SJSA1 (cell line): ENCODE measurements at regions not wholly inside any gene's neighbourhood (a gene's known extent, or its start where the extent isn't known, plus 50 kb on each side); places are given as distances from the start of the nearest gene placed in this dataset.

ENCODE experiments used
- DNase-seq, 2 experiments: peaks; one replicate each; pipeline ENCODE4 v3.0.0-alpha.2; 2015 to 2020; ENCODE audit warnings: low spot score in 2 of 2, low read depth in 1 of 2
- H3K27ac ChIP-seq: fragments of 250-450 bp; sonication (Bioruptor Pico); 2 replicates; pipeline ENCODE4 v1.5.1; 2020; ENCODE audit warnings: mild to moderate bottlenecking, moderate library complexity
- H3K27me3 ChIP-seq: fragments of 250-450 bp; sonication (Bioruptor Pico); replicated peaks from 2 replicates; pipeline ENCODE4 v1.5.1; 2020; ENCODE audit warnings: mild to moderate bottlenecking, moderate library complexity
- H3K36me3 ChIP-seq: fragments of 250-450 bp; sonication (Bioruptor Pico); 2 replicates; pipeline ENCODE4 v1.5.1; 2020; ENCODE audit warnings: mild to moderate bottlenecking
- H3K4me1 ChIP-seq: fragments of 250-450 bp; sonication (Bioruptor Pico); replicated peaks from 2 replicates; pipeline ENCODE4 v1.6.1; 2021; ENCODE audit warnings: mild to moderate bottlenecking
- H3K4me3 ChIP-seq: fragments of 250-450 bp; sonication (Bioruptor Pico); 2 replicates; pipeline ENCODE4 v1.5.1; 2020; ENCODE audit warnings: mild to moderate bottlenecking
- H3K9me3 ChIP-seq: fragments of 250-450 bp; sonication (Bioruptor Pico); replicated peaks from 2 replicates; pipeline ENCODE4 v1.5.1; 2020; ENCODE audit warnings: mild to moderate bottlenecking

DNA sequence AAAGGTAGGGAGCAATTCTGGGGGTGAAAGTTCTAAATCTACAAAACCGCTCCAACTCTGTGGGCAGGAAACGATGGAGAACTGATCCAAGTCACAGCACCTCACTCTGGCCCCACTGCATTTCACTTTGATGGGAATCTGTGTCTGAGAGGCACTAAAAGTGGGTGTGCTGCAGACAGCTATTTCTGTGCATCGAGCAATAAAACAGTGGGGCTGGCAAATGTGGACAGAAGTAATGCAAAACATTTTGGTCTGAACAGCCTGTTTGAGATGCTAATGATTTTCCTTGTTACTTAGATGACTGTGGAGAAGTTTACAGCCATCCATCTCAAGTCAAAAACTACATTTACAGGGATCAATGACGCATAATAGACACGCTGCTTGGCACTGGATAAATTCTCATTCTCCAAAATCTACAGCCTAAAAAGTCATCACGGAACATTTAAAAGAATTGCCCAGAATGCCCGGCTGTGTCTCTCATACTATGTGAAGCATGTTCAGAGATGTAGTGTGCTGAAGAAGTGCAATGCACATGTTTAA is 1671.6 kb upstream of the TENM3 start:
- DNase-seq = no peak
- H3K4me3 ChIP-seq = no peak overlapping the region
- no peaks in the 10 kb centered on the region for H3K4me1 ChIP-seq
- H3K36me3 ChIP-seq = no peaks in the 10 kb centered on the region
- no peaks in the 10 kb centered on the region for H3K9me3 ChIP-seq
- no peaks in the 10 kb centered on the region for H3K27me3 ChIP-seq
- no peak overlapping the region for H3K27ac ChIP-seq

DNA sequence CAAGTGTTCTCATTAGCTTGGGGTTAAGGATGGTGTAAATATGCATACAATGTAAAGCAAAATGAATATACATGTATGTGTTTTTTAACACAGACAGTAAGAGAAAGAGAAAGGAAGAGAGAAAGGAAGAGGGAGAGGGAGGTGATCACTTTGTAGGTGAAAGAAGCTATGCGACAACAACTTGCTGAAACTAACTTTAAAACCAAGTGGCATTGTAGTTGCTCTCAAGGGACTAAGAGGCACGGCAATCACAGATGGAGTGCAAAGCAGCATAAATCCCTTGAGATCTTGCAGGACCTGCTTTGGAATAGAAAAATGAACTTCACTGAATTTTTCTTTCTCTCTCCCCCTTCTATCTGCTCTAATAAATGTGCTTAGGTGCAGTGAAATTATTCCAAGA is 1665.0 kb upstream of the TENM3 start:
- H3K27ac ChIP-seq = no peak overlapping the region
- H3K36me3 ChIP-seq = no peaks in the 10 kb centered on the region
- H3K9me3 ChIP-seq = no peaks in the 10 kb centered on the region
- no peaks in the 10 kb centered on the region for H3K4me1 ChIP-seq
- no peak overlapping the region for H3K4me3 ChIP-seq
- no peaks in the 10 kb centered on the region for H3K27me3 ChIP-seq
- no peak for DNase-seq

DNA sequence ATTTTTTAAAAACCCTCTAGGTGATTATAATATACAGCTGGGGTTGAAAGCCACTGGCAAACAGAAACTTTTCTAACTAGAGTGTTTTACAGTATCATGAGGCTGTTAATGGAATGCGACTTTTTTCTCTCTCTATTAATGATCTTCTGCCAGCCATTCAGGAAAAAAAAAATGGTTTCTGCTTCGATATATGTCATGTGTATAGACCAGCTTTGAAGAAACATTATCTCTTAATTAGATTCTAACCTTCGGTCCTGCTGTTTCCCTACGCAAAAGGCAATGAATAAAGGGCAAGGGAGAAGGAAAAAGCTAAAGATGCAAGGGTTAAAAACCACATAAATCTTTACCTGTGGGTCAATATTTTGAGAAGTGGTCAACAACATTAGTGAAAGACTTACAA is 1662.1 kb upstream of the TENM3 start:
- no peaks in the 10 kb centered on the region for H3K4me1 ChIP-seq
- no peak overlapping the region for H3K27ac ChIP-seq
- H3K4me3 ChIP-seq = no peak overlapping the region
- no peak for DNase-seq
- H3K27me3 ChIP-seq = no peaks in the 10 kb centered on the region
- no peaks in the 10 kb centered on the region for H3K9me3 ChIP-seq
- H3K36me3 ChIP-seq = no peaks in the 10 kb centered on the region

DNA sequence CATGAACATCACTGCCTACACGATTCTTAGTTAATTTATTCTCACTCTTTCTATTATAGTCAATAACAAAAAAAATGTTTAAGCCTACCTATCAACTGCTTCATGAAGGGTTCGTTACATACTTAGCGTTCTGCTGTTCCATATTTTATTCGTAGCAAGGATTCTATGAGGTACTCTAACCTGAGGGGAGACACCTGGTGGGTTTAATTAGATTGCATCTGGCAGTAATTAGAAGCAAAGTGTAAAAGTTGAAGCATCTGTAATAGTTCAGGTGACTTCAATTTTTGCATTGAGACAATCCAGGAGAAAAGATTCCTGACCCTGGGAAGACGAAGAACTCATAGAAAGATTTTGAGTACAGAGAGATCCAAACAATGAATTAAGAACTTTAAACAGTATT is 1655.8 kb upstream of the TENM3 start:
- no peaks in the 10 kb centered on the region for H3K4me1 ChIP-seq
- H3K27ac ChIP-seq = no peak overlapping the region
- DNase-seq = no peak
- no peaks in the 10 kb centered on the region for H3K36me3 ChIP-seq
- H3K27me3 ChIP-seq = no peaks in the 10 kb centered on the region
- no peaks in the 10 kb centered on the region for H3K9me3 ChIP-seq
- no peak overlapping the region for H3K4me3 ChIP-seq

DNA sequence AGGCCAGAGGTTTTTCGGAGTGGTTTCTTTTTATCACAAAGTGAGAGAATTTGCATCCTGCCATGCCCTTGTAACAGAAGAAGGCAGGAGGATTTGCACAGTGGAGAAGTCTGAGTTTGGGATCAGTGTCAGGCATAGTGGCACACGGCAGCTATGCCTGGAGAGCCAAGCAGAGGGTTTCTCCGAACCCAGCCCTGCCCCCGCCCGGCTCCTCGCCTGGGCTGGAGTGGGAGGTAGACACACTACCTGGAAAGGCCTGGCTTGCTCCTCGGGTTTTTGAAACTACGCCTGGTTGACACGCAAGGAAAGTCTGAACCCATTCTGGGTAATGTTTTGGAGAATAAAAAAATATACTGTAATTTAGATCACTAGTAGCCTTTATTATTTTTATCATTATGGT is 1653.6 kb upstream of the TENM3 start:
- no peaks in the 10 kb centered on the region for H3K9me3 ChIP-seq
- H3K36me3 ChIP-seq = no peaks in the 10 kb centered on the region
- H3K4me3 ChIP-seq = no peak overlapping the region
- H3K27me3 ChIP-seq = no peaks in the 10 kb centered on the region
- H3K27ac ChIP-seq = no peak overlapping the region
- no peaks in the 10 kb centered on the region for H3K4me1 ChIP-seq
- no peak for DNase-seq

DNA sequence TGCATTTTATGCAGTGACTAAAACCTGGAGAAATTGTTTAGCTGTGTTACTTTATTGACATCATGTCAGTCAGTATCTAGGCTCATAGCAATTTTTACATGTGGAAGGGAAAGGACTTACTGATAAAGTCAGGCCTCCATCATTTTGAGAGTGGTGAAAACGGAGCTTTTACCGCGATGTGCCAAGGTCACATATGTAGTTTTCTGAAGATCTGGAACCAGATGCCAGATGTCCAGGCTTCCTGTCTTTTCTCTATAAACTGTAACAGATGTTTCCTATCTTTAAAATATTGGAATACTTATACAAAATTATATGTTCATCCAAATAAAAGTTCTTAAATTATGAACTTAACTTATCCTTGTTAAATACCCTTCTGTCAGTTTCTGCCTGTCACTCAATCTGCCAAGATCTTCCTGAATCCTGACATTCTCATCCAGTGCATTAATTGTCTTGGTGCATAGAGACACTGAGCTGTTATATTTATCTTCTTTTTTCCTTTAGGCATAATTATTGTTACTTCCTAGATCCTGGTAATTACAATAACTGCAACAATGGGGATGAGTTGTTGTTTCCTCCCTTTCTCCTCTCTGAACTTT is 1646.2 kb upstream of the TENM3 start:
- Histone ChIP-seq H3K9me3 (no peaks in the 10 kb centered on the region), H3K27me3 (0 out of 2 replicates have a peak, but pooled peaks cover 2% of the 10 kb centered on the region), H3K36me3 (no peaks in the 10 kb centered on the region), H3K4me1 (no peaks in the 10 kb centered on the region), H3K4me3 (no peak overlapping the region), H3K27ac (no peak overlapping the region)
- no peak for DNase-seq

DNA sequence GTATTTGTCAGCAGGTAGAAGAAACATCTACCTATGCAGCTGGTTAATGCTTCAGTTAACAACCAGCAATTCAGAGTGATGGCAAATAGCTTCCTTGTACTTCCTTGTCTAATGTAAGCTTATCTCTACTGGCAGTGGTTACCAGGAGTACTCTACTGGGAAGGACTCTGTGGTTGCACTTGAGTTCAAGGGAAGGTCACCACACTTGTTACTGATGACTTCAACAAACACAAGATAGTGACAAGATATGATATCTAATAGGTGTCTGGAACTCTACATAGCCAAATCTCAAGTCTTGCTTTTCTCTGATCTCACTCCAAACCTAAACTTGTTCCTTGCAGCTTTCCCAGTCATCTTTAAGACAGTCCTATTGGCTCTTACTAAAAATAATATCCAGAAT is 1644.9 kb upstream of the TENM3 start:
- 0 out of 2 replicates have a peak, but pooled peaks cover 4% of the 10 kb centered on the region for H3K27me3 ChIP-seq
- DNase-seq = no peak
- H3K4me3 ChIP-seq = no peak overlapping the region
- H3K36me3 ChIP-seq = no peaks in the 10 kb centered on the region
- H3K4me1 ChIP-seq = no peaks in the 10 kb centered on the region
- no peaks in the 10 kb centered on the region for H3K9me3 ChIP-seq
- H3K27ac ChIP-seq = no peak overlapping the region

DNA sequence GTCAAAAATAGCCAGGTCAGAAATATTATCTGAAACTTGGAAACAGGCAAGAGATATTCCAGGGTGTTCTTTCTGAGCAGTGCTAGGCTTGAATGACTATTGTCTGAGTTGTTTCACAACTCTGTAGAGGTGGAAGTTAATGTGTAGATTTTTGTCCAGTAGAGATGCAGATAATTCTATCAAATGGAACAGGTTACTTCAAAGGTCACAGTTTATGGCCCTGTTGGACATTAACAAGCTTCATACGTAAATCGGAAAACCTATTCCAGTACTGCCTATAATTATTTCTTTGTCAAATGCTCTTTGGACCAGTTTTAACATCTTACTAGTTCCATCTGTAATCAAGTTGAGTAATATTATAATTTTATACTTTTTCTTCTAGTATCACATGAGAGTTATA is 1639.4 kb upstream of the TENM3 start:
- no peak overlapping the region for H3K27ac ChIP-seq

DNA sequence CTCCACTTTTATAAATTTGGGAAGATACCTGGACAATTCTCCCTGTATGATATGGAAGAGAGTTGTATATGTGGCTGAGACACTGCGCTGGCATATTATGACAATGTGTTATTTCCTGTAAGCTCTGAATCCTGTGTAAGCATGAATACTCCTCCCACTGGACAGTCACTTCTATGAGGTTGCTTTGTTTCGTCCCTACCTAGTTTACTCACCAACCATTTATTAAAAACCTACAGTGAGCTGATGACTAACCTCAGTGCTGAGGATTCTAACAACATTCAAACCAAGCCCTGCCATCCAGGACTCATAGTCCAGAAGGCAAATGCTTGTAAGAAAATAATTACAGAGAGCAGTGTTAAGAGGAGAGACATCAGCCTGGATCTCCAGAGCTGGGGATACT is 1632.9 kb upstream of the TENM3 start:
- Histone ChIP-seq H3K27me3 (0 out of 2 replicates have a peak, but pooled peaks cover 4% of the 10 kb centered on the region), H3K4me1 (no peaks in the 10 kb centered on the region), H3K9me3 (no peaks in the 10 kb centered on the region), H3K36me3 (no peaks in the 10 kb centered on the region), H3K4me3 (no peak overlapping the region), H3K27ac (no peak overlapping the region)
- no peak for DNase-seq

More for the DNA sequence above, 1639.4 kb upstream of the TENM3 start:
- Histone ChIP-seq H3K4me3 (no peak overlapping the region), H3K4me1 (no peaks in the 10 kb centered on the region), H3K27me3 (0 out of 2 replicates have a peak, but pooled peaks cover 4% of the 10 kb centered on the region), H3K36me3 (no peaks in the 10 kb centered on the region), H3K9me3 (no peaks in the 10 kb centered on the region)
- no peak for DNase-seq

DNA sequence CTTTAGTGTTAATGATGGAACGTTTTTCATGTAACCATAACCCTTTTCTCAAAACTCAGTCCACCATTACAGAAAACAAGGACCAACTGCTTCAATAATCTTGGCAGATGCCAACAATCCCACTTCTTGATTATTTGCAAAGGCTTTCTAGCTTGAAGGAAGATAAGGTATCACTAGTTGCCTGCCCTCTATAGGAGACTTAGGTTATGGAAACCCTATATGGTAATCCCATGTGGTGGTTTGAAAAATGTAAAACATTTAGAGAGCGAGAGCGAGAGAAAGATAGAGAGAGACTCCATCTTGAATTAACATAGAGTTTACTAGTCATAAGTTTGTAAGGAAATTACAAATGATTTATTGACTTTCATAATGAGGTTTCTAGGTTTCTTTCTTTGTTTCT is 1627.5 kb upstream of the TENM3 start:
- no peaks in the 10 kb centered on the region for H3K36me3 ChIP-seq
- no peak overlapping the region for H3K27ac ChIP-seq
- 0 out of 2 replicates have a peak, but pooled peaks cover 4% of the 10 kb centered on the region for H3K27me3 ChIP-seq
- no peaks in the 10 kb centered on the region for H3K9me3 ChIP-seq
- no peak overlapping the region for H3K4me3 ChIP-seq
- DNase-seq = no peak
- no peaks in the 10 kb centered on the region for H3K4me1 ChIP-seq

DNA sequence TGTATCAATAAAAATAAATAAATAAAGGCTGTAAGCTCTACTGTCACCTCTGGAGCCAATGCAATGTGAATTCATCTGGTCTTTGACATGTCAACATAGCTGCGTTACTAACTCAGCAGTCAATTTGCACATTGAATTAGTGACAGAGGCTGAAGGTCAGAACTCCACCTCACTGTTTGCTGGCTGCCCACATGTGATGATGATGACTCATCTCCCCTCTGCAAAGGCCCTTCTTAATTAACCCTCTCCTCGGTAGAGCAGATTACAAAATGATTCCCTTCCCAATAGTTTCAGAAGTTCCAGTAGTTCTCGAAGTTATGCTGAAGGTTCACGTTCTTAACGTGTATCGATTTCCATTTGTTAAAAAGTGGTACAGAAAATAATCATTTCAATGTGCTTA is 1626.0 kb upstream of the TENM3 start:
- 0 out of 2 replicates have a peak, but pooled peaks cover 1% of the 10 kb centered on the region for H3K27me3 ChIP-seq
- H3K27ac ChIP-seq = no peak overlapping the region
- DNase-seq = no peak
- H3K9me3 ChIP-seq = no peaks in the 10 kb centered on the region
- no peak overlapping the region for H3K4me3 ChIP-seq
- H3K4me1 ChIP-seq = no peaks in the 10 kb centered on the region
- H3K36me3 ChIP-seq = no peaks in the 10 kb centered on the region

DNA sequence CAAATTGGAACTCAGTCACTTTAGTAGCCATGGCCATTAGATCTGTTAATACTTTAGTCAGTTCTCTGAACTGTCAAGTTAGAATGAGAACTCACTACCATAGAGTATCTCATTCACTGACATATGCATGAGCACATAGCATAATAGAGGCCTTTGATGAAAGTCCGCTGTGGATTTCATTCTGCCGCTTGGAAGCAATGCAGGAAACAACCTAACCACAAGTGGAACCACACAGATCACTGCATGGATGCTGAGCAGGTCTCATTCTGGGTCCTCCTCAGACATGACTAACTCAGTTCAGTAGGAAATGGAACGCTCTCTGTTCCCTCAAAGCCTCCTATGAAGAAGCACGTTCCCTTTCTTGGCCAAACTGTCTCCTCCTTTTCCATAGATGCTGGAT is 1624.8 kb upstream of the TENM3 start:
- Histone ChIP-seq H3K4me3 (no peak overlapping the region), H3K36me3 (no peaks in the 10 kb centered on the region), H3K4me1 (no peaks in the 10 kb centered on the region), H3K27me3 (no peaks in the 10 kb centered on the region), H3K9me3 (no peaks in the 10 kb centered on the region), H3K27ac (no peak overlapping the region)
- no peak for DNase-seq

DNA sequence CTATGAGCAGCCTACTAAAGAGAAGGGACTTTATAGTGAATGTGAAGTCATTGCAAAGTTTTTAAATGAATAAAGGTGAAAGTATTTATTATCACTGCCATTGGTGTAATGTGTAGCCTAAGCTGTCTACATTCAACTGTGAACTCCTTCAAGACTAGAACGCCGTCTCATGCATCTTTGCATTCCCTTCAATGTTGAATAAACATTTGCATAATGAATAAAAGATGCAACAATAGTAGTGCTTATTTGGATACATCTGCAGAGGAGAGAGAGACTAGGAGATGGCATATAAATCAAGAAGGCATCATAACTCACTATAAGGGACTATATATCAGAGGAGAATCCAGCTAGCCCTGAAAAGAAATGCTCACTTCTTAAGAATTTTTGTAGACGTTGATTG is 1623.8 kb upstream of the TENM3 start:
- Histone ChIP-seq H3K4me1 (no peaks in the 10 kb centered on the region), H3K4me3 (no peak overlapping the region), H3K27me3 (no peaks in the 10 kb centered on the region), H3K36me3 (no peaks in the 10 kb centered on the region), H3K9me3 (no peaks in the 10 kb centered on the region), H3K27ac (no peak overlapping the region)
- DNase-seq = no peak

DNA sequence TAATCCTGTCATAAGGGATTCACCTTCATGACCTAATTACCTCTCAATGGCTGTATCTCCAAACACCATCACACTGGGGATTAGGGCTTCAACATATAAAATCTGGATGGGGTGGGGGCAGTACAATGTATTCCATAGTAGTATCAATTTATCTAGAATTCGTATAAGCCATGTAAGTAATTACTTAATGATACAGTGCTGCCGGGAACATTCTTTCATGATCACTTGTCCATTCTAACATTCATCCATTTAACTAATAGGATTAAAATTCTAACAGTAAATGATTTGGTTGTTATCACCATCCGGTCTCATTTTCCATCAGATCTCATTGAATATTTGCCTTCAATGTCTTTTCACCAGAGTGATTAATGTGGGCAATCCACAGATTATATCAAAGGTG is 1620.9 kb upstream of the TENM3 start:
- Histone ChIP-seq H3K36me3 (no peaks in the 10 kb centered on the region), H3K9me3 (no peaks in the 10 kb centered on the region), H3K27ac (no peak overlapping the region), H3K4me3 (no peak overlapping the region), H3K4me1 (no peaks in the 10 kb centered on the region), H3K27me3 (no peaks in the 10 kb centered on the region; the same call in 1 of the 2 replicates)
- DNase-seq = no peak

DNA sequence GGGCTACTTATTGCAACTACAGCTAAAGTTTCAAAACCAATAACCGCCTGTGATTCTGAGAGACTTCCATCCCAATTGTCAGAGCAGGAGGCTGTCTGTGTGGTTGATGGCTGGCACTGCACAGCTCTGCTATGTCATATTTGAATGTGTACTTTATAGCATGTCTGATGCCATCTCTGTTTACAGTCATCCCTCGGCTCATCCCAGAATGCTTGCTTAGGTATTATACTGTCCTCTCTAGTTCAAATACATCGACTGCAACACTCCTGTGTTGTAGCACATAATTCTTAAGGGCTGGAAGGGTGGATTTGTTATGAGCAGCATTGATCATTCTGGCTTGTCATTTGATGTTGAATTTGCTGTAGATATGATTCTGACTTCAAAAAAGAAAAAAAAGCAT is 1617.5 kb upstream of the TENM3 start:
- no peak for DNase-seq
- Histone ChIP-seq H3K27me3 (peaks cover 3% of the 10 kb centered on the region; the same call in 1 of the 2 replicates), H3K36me3 (no peaks in the 10 kb centered on the region), H3K9me3 (no peaks in the 10 kb centered on the region), H3K27ac (no peak overlapping the region), H3K4me3 (no peak overlapping the region), H3K4me1 (no peaks in the 10 kb centered on the region)
